ENCODE measurements at regions not wholly inside any gene's neighbourhood (a gene's known extent, or its start where the extent isn't known, plus 50 kb on each side); places are given as distances from the start of the nearest gene placed in this dataset.

DNA sequence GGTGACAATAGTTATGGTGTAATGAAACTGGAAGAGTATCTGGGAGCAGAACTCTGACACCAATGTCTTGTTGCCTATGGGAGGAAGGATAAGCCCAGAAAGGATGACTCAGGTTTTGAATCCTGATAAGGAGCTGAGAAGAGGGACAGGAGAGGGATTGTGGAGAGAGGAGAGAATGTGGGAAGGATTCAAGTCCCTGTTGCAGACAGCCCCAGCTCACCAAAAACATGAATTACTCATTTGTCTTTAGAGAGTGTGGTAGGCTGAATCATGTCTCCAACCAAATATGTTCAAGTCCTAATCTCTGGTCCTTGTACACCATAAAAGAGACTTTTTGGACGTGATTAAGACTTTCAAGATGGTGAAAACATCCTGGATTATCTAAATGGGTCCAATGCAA is 206.9 kb upstream of the PHYHIPL start:
- DNase-seq, result no peak
- CTCF ChIA-PET, result interaction anchor here (1.0 to 1.7 kb wide), 3 partner anchors 10 to 37 kb away, joined by 3 to 5 read pairs (median 3); no protein-coding TSS in a partner anchor

More for the DNA sequence above, 206.9 kb upstream of the PHYHIPL start:
- no peak overlapping the region for H3K14ac ChIP-seq (replicated peaks; ENCODE audit: low read depth, low read length)
- no peak overlapping the region for H3K4me3 ChIP-seq (ENCODE audit: insufficient read depth, low read depth, low read length)
- no peak overlapping the region for H2AK5ac ChIP-seq (ENCODE audit: low read depth, low read length)
- TF ChIP-seq ELK1 (IDR thresholded peaks at IDR 0.05; ENCODE audit: borderline replicate concordance, low read depth, low read length) (no peak), BHLHE40 (IDR thresholded peaks at IDR 0.05; ENCODE audit: low read depth, low read length) (no peak), CHD1 (IDR thresholded peaks at IDR 0.05; ENCODE audit: low read depth, low read length) (no peak), RAD21 (IDR thresholded peaks at IDR 0.05; ENCODE audit: low read length) (no peak), POLR2A (IDR thresholded peaks at IDR 0.05; ENCODE audit: low read depth, low read length) (no peak), RCOR1 (IDR thresholded peaks at IDR 0.05; ENCODE audit: insufficient replicate concordance, low read length) (no peak), NFE2L2 (IDR thresholded peaks at IDR 0.05; ENCODE audit: low read depth, low read length) (no peak)
- no peak overlapping the region for H2BK15ac ChIP-seq (ENCODE audit: low read depth, low read length)
- dilution Hi-C loops (cut with HindIII; ENCODE audit: low sequenced_read_pairs, unreplicated experiment), result no loop called here
- WGBS, 2 experiments (ENCODE audit: extremely low coverage in 2 of 2, insufficient read length in 1 of 2), result no CpG with 5 or more reads among the region's 1 CpG
- no peak overlapping the region for H3K23ac ChIP-seq (ENCODE audit: low read depth, low read length)
- BruUV-seq (replicated peaks), result no TSS peak
- H3K9ac ChIP-seq (ENCODE audit: low read depth, low read length), result no peak overlapping the region
- no peak overlapping the region for H2AFZ ChIP-seq (replicated peaks; ENCODE audit: low read length, poor library complexity)
- H3K18ac ChIP-seq (ENCODE audit: low read depth, low read length), result no peak overlapping the region
- H2BK120ac ChIP-seq (ENCODE audit: low read depth, low read length), result no peak overlapping the region
- H2BK5ac ChIP-seq (ENCODE audit: low read depth, low read length, poor library complexity, severe bottlenecking), result no peak overlapping the region
- no peak overlapping the region for H4K91ac ChIP-seq (ENCODE audit: insufficient read depth, low read depth, low read length)
- intact Hi-C loops (cut with micrococcal nuclease), result no loop called here
- no peaks in the 10 kb centered on the region for H4K20me1 ChIP-seq (ENCODE audit: insufficient read depth, low read length)
- H3K27me3 ChIP-seq (ENCODE audit: control insufficient read depth, insufficient read depth, low read length), result peaks cover 12% of the 10 kb centered on the region
- no peak overlapping the region for H3K27ac ChIP-seq (ENCODE audit: insufficient read depth, low read length)
- no peak overlapping the region for H2BK20ac ChIP-seq (ENCODE audit: low read depth, low read length)
- no peak overlapping the region for H3K4ac ChIP-seq (ENCODE audit: low read depth, low read length)
- H4K5ac ChIP-seq (ENCODE audit: low read depth, low read length), result no peak overlapping the region
- no peak overlapping the region for H3K56ac ChIP-seq (ENCODE audit: extremely low read depth, insufficient read depth, low read length)
- no peak overlapping the region for H4K8ac ChIP-seq (ENCODE audit: low read depth in 2 of 2, low read length in 2 of 2)
- no peaks in the 10 kb centered on the region for H3K79me1 ChIP-seq (ENCODE audit: low read depth in 1 of 2, low read length in 2 of 2)
- no peaks in the 10 kb centered on the region for H3K9me3 ChIP-seq (ENCODE audit: control insufficient read depth, insufficient read depth, low read length)
- no peak for ATAC-seq (ENCODE audit: low read depth)
- in situ Hi-C loops (cut with MboI; ENCODE audit: low sequenced_read_pairs), result loop anchor here (25.0 kb wide), 1 partner anchor 643 kb away; no protein-coding TSS in a partner anchor
- no peaks in the 10 kb centered on the region for H3K9me1 ChIP-seq (ENCODE audit: insufficient read depth, low read length)
- H3K4me2 ChIP-seq (ENCODE audit: low read depth, low read length), result no peak overlapping the region
- POLR2A ChIA-PET (ENCODE audit: unreplicated experiment), result no interaction called here
- H3K36me3 ChIP-seq (ENCODE audit: control insufficient read depth, insufficient read depth, low read length), result no peaks in the 10 kb centered on the region
- no peak overlapping the region for H2AK9ac ChIP-seq (replicated peaks; ENCODE audit: low read depth, low read length, poor library complexity)
- no peaks in the 10 kb centered on the region for H3K4me1 ChIP-seq (ENCODE audit: control insufficient read depth, insufficient read depth, low read length)
